Kidney (tissue), 13 donors: ENCODE measurements at regions not wholly inside any gene's neighbourhood (a gene's known extent, or its start where the extent isn't known, plus 50 kb on each side); places are given as distances from the start of the nearest gene placed in this dataset.

Source experiments
- DNase-seq, 5 donors: peaks; one replicate each; pipeline ENCODE4 v3.0.0-alpha.2; 2013 to 2020
- FAIRE-seq: peaks from 2 replicates; lab custom pipeline; 2012; peaks lifted over from hg19 to GRCh38; lab: Jason Lieb, UNC
- H3K27ac ChIP-seq, 2 donors: one replicate each; pipeline ENCODE4 v1.7.0; 2013; ENCODE audit warnings: low read depth in 2 of 2, low read length in 2 of 2, inconsistent platforms in 1 of 2
- H3K27me3 ChIP-seq: one replicate; pipeline ENCODE4 v1.7.1; 2013; ENCODE audit warnings: low read length, inconsistent platforms; ENCODE audit not compliant: control insufficient read depth, insufficient read depth
- H3K36me3 ChIP-seq, 3 donors: one replicate each; pipeline versions ENCODE4 v1.7.0 to v1.7.1; 2013; ENCODE audit warnings: low read length in 3 of 3, control low read depth in 1 of 3, inconsistent platforms in 1 of 3; ENCODE audit not compliant: insufficient read depth in 3 of 3, control insufficient read depth in 2 of 3
- H3K4me1 ChIP-seq, 3 donors: one replicate each; pipeline versions ENCODE4 v1.7.0 to v1.7.1; 2013; ENCODE audit warnings: low read length in 3 of 3, inconsistent platforms in 1 of 3, low read depth in 1 of 3; ENCODE audit not compliant: control insufficient read depth in 2 of 3, insufficient read depth in 2 of 3
- H3K4me3 ChIP-seq, 3 donors: one replicate each; pipeline versions ENCODE4 v1.7.0 to v1.8.1; 2013; ENCODE audit warnings: low read length in 3 of 3, control low read depth in 1 of 3, inconsistent platforms in 1 of 3
- H3K9ac ChIP-seq, 3 donors: one replicate each; pipeline versions ENCODE4 v1.7.0 to v1.7.1; 2013; ENCODE audit warnings: low read length in 3 of 3, control low read depth in 1 of 3, inconsistent platforms in 1 of 3
- H3K9me3 ChIP-seq, 3 donors: one replicate each; pipeline versions ENCODE4 v1.7.0 to v1.7.1; 2013; ENCODE audit warnings: low read length in 3 of 3, control low read depth in 1 of 3, inconsistent platforms in 1 of 3; ENCODE audit not compliant: control insufficient read depth in 2 of 3, insufficient read depth in 1 of 3
- intact Hi-C: fragments of 100-400 bp; cut with DNase I; formaldehyde crosslinking; loops from one replicate; pipeline ENCODE4 v1.11.1; 2022
- TF ChIP-seq, protein P1 (sequence below): IDR thresholded peaks from 3 replicates; pipeline ENCODE4 v1.5.1; 2012; ENCODE audit warnings: mild to moderate bottlenecking, moderate library complexity, borderline replicate concordance; ENCODE audit not compliant: insufficient read depth; ENCODE audit errors: extremely low read depth
- donor health status: control.
- donor health status: control.
- donor health status: control.
- donor health status: control.
- donor health status: control.
- donor health status: DM: yes; HTN: yes; CAD: no.
- donor health status: Normal renal cell carcinoma (clear cell type).

DNA sequence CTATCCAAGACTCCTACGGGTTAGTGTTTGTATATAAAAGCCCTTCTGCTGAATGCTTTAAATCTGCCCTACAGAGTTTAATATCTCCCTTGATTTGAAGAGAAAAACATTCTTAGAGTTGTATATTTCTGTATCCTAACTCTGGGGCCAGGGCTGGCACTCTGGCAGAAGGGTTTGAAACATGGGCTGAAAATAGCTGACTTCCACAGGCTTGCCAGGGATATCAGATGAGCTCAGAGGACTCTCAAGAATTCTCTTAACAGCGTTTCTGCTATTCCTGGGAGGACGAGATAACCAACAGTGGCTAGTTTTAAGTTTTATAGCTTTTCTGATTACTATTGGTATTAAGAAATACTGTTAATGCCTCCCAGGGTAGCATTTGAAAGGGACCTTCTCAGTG lies 127.5 kb downstream of the LIG4 start:
- FAIRE-seq = no peak
- intact Hi-C loops = no loop called here
- Histone ChIP-seq H3K27ac (no peak overlapping the region), H3K9me3 (no peaks in the 10 kb centered on the region), H3K36me3 (no peaks in the 10 kb centered on the region), H3K4me3 (no peak overlapping the region), H3K27me3 (no peaks in the 10 kb centered on the region), H3K9ac (no peak overlapping the region), H3K4me1 (no peaks in the 10 kb centered on the region)
- TF ChIP-seq, protein P1, sequence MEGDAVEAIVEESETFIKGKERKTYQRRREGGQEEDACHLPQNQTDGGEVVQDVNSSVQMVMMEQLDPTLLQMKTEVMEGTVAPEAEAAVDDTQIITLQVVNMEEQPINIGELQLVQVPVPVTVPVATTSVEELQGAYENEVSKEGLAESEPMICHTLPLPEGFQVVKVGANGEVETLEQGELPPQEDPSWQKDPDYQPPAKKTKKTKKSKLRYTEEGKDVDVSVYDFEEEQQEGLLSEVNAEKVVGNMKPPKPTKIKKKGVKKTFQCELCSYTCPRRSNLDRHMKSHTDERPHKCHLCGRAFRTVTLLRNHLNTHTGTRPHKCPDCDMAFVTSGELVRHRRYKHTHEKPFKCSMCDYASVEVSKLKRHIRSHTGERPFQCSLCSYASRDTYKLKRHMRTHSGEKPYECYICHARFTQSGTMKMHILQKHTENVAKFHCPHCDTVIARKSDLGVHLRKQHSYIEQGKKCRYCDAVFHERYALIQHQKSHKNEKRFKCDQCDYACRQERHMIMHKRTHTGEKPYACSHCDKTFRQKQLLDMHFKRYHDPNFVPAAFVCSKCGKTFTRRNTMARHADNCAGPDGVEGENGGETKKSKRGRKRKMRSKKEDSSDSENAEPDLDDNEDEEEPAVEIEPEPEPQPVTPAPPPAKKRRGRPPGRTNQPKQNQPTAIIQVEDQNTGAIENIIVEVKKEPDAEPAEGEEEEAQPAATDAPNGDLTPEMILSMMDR = no peak
- DNase-seq = no peak

DNA sequence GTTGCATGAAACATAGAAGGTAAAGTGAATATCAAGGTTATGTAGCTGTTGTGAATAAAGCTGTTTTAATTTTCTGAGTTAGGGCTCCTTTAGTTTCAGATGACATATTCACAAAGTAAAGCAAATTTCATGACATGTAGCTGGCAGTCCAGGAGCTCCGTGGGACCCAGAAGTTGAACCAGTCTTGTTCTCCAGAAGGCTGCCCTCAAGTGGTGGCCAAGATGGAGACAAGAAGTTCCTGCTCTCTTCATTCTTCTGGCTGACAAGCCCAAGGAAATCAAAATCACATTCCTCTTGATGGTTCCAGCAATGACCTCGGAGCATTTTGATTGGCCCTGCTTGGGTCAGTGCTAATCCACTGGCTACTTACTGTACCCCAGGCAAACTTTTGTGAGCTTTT lies 128.7 kb downstream of the LIG4 start:
- no peaks in the 10 kb centered on the region for H3K27me3 ChIP-seq
- intact Hi-C loops = no loop called here
- peak in 1 of 5 donors; percentile 39 for DNase-seq

DNA sequence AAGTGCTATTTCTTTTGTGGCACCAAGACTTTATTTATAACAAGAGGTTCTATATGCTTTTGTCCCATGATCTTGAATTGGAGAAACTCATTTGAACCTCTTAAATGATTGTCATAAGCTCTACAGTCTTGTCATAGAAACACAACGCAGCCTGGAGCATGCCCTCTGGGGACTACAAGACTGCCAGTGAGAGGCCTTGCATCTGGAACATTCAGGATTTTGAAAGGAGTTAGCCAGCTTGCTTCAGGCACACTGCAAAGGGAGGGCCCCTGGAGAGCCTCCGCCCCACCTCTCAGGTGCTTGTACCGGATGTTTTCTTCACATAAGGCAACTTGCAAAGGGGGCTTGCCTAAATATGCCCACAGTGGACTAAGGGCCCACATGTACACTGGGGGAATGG lies 130.5 kb downstream of the LIG4 start:
- DNase-seq (no peak), FAIRE-seq (no peak)
- Histone ChIP-seq H3K4me1 (no peaks in the 10 kb centered on the region), H3K27ac (no peak overlapping the region), H3K9me3 (no peaks in the 10 kb centered on the region), H3K36me3 (no peaks in the 10 kb centered on the region), H3K9ac (no peak overlapping the region), H3K4me3 (no peak overlapping the region), H3K27me3 (no peaks in the 10 kb centered on the region)
- TF ChIP-seq, protein P1 = no peak
- intact Hi-C loops = no loop called here

More for the DNA sequence above, 128.7 kb downstream of the LIG4 start:
- Histone ChIP-seq H3K4me3 (no peak overlapping the region), H3K27ac (no peak overlapping the region), H3K9me3 (no peaks in the 10 kb centered on the region), H3K9ac (no peak overlapping the region), H3K36me3 (no peaks in the 10 kb centered on the region), H3K4me1 (no peaks in the 10 kb centered on the region)
- FAIRE-seq = no peak
- TF ChIP-seq, protein P1 = no peak

DNA sequence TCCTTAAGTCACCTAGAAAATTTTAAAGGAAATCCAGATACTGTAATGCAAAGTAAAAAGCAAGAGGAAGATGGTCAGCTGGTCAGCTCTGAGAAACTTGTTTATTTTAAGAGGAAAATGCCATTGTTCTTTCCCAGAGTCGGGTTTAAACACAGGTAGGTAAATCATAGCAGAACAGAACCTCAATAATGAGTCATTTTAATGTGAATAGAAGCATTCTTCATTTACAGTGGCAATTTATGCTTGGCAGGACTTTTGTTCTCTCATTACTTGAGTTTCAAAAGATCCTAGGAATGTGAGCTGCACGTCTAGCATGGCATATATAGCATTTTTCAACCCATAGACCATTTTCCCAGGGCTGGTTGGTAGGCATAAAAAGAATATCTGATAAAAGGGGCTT lies 132.3 kb downstream of the LIG4 start:
- FAIRE-seq = no peak
- H3K36me3 ChIP-seq = no peaks in the 10 kb centered on the region
- H3K9ac ChIP-seq = no peak overlapping the region
- H3K4me3 ChIP-seq = no peak overlapping the region
- H3K9me3 ChIP-seq = no peaks in the 10 kb centered on the region
- peak in 2 of 5 donors; percentile 29 to 32 for DNase-seq
- H3K4me1 ChIP-seq = no peaks in the 10 kb centered on the region
- intact Hi-C loops = no loop called here
- TF ChIP-seq, protein P1 = no peak
- no peak overlapping the region for H3K27ac ChIP-seq
- no peaks in the 10 kb centered on the region for H3K27me3 ChIP-seq
